ENCODE measurements at regions not wholly inside any gene's neighbourhood (a gene's known extent, or its start where the extent isn't known, plus 50 kb on each side); places are given as distances from the start of the nearest gene placed in this dataset.

DNA sequence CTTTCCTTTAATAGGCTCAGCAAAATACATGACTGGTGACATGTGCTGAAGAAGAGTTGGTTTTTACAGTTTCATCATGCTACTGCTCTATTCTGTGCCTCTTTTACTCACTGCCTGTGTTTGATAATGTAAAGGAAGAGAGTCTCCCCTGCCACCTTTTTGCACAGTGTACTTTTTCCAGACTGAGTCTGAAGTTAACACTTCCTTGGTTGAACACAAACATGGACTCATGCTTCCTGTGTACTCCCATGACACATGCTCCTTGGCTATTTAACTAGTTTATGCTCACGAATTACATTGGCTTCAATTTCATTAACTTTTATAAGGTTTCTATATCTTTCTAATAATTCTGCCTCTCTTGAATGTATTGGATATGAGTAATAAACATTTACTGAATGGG lies 396.1 kb downstream of the VGLL3 start:
- TF ChIP-seq, protein P1, sequence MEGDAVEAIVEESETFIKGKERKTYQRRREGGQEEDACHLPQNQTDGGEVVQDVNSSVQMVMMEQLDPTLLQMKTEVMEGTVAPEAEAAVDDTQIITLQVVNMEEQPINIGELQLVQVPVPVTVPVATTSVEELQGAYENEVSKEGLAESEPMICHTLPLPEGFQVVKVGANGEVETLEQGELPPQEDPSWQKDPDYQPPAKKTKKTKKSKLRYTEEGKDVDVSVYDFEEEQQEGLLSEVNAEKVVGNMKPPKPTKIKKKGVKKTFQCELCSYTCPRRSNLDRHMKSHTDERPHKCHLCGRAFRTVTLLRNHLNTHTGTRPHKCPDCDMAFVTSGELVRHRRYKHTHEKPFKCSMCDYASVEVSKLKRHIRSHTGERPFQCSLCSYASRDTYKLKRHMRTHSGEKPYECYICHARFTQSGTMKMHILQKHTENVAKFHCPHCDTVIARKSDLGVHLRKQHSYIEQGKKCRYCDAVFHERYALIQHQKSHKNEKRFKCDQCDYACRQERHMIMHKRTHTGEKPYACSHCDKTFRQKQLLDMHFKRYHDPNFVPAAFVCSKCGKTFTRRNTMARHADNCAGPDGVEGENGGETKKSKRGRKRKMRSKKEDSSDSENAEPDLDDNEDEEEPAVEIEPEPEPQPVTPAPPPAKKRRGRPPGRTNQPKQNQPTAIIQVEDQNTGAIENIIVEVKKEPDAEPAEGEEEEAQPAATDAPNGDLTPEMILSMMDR (conservative IDR thresholded peaks at IDR 0.05) = no peak
- no peak for TF ChIP-seq ZFX (IDR thresholded peaks at IDR 0.05)
